ENCODE measurements at regions not wholly inside any gene's neighbourhood (a gene's known extent, or its start where the extent isn't known, plus 50 kb on each side); places are given as distances from the start of the nearest gene placed in this dataset.

GRCh38 chr12:77352946-77353345, 287.6 kb upstream of the E2F7 start:
- no peaks in the 10 kb centered on the region for H4K20me1 ChIP-seq (ENCODE audit: low read depth)
- no peak overlapping the region for H3K9ac ChIP-seq
- H3K36me3 ChIP-seq: no peaks in the 10 kb centered on the region
- H3K27me3 ChIP-seq: no peaks in the 10 kb centered on the region
- H3K4me1 Mint-ChIP-seq: peaks cover 23% of the 10 kb centered on the region
- no peak overlapping the region for H3K27ac Mint-ChIP-seq
- no peaks in the 10 kb centered on the region for H3F3A ChIP-seq (ENCODE audit: low read depth)
- H3K9me3 ChIP-seq (ENCODE audit: low read depth): no peaks in the 10 kb centered on the region
- H3K79me2 ChIP-seq (ENCODE audit: low read depth): no peaks in the 10 kb centered on the region
- H3K9me3 Mint-ChIP-seq: peaks cover 2% of the 10 kb centered on the region
- peaks cover 4% of the 10 kb centered on the region for H3K4me1 ChIP-seq
- DNase-seq (ENCODE audit: low spot score): no peak
- TF ChIP-seq, protein P1, sequence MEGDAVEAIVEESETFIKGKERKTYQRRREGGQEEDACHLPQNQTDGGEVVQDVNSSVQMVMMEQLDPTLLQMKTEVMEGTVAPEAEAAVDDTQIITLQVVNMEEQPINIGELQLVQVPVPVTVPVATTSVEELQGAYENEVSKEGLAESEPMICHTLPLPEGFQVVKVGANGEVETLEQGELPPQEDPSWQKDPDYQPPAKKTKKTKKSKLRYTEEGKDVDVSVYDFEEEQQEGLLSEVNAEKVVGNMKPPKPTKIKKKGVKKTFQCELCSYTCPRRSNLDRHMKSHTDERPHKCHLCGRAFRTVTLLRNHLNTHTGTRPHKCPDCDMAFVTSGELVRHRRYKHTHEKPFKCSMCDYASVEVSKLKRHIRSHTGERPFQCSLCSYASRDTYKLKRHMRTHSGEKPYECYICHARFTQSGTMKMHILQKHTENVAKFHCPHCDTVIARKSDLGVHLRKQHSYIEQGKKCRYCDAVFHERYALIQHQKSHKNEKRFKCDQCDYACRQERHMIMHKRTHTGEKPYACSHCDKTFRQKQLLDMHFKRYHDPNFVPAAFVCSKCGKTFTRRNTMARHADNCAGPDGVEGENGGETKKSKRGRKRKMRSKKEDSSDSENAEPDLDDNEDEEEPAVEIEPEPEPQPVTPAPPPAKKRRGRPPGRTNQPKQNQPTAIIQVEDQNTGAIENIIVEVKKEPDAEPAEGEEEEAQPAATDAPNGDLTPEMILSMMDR (IDR thresholded peaks at IDR 0.05): no peak
- TF ChIP-seq EZH2phosphoT487 (IDR thresholded peaks at IDR 0.05): no peak
- no peak for TF ChIP-seq EZH2 (IDR thresholded peaks at IDR 0.05)
- no peak overlapping the region for H2AFZ ChIP-seq (replicated peaks)
- no peak overlapping the region for H3K4me3 ChIP-seq
- no peaks in the 10 kb centered on the region for H3K36me3 Mint-ChIP-seq
- H3K4me2 ChIP-seq: no peak overlapping the region
- no peak overlapping the region for H3K27ac ChIP-seq
- H3K27me3 Mint-ChIP-seq (ENCODE audit: insufficient read depth, low read depth): peaks cover 2% of the 10 kb centered on the region
- no peak overlapping the region for H3K4me3 Mint-ChIP-seq

GRCh38 chr12:77351860-77352259, 286.5 kb upstream of the E2F7 start:
- H3K9ac ChIP-seq: no peak overlapping the region
- no peak for DNase-seq (ENCODE audit: low spot score)
- Mint-ChIP-seq H3K4me3 (no peak overlapping the region), H3K36me3 (no peaks in the 10 kb centered on the region), H3K27me3 (ENCODE audit: insufficient read depth, low read depth) (peaks cover 2% of the 10 kb centered on the region), H3K9me3 (no peaks in the 10 kb centered on the region), H3K4me1 (peaks cover 27% of the 10 kb centered on the region), H3K27ac (no peak overlapping the region)
- TF ChIP-seq, protein P1 (IDR thresholded peaks at IDR 0.05): no peak
- TF ChIP-seq EZH2 (IDR thresholded peaks at IDR 0.05): no peak
- no peak for TF ChIP-seq EZH2phosphoT487 (IDR thresholded peaks at IDR 0.05)
- no peaks in the 10 kb centered on the region for H3K79me2 ChIP-seq (ENCODE audit: low read depth)
- H3K4me3 ChIP-seq: no peak overlapping the region
- H3K27ac ChIP-seq: no peak overlapping the region
- H3K27me3 ChIP-seq: no peaks in the 10 kb centered on the region
- peaks cover 4% of the 10 kb centered on the region for H3K4me1 ChIP-seq
- no peak overlapping the region for H2AFZ ChIP-seq (replicated peaks)
- no peak overlapping the region for H3K4me2 ChIP-seq
- no peaks in the 10 kb centered on the region for H3F3A ChIP-seq (ENCODE audit: low read depth)
- H3K36me3 ChIP-seq: no peaks in the 10 kb centered on the region
- no peaks in the 10 kb centered on the region for H4K20me1 ChIP-seq (ENCODE audit: low read depth)
- no peaks in the 10 kb centered on the region for H3K9me3 ChIP-seq (ENCODE audit: low read depth)

- no peaks in the 10 kb centered on the region for H3K36me3 ChIP-seq
- H3F3A ChIP-seq (ENCODE audit: low read depth): no peaks in the 10 kb centered on the region
- no peak overlapping the region for H3K4me3 ChIP-seq
- Mint-ChIP-seq H3K9me3 (no peaks in the 10 kb centered on the region), H3K27ac (peak overlapping the region; percentile 15), H3K4me1 (peaks cover 33% of the 10 kb centered on the region), H3K4me3 (no peak overlapping the region), H3K27me3 (ENCODE audit: insufficient read depth, low read depth) (peaks cover 2% of the 10 kb centered on the region), H3K36me3 (no peaks in the 10 kb centered on the region)
- DNase-seq (ENCODE audit: low spot score): no peak
- peak overlapping the region; percentile 27 for H2AFZ ChIP-seq (replicated peaks)
- no peak overlapping the region for H3K4me2 ChIP-seq
- no peak for TF ChIP-seq EZH2phosphoT487 (IDR thresholded peaks at IDR 0.05)
- TF ChIP-seq, protein P1 (IDR thresholded peaks at IDR 0.05): no peak
- TF ChIP-seq EZH2 (IDR thresholded peaks at IDR 0.05): no peak
- H3K9me3 ChIP-seq (ENCODE audit: low read depth): no peaks in the 10 kb centered on the region
- no peaks in the 10 kb centered on the region for H3K27me3 ChIP-seq
- H3K9ac ChIP-seq: no peak overlapping the region
- peaks cover 4% of the 10 kb centered on the region for H3K4me1 ChIP-seq
- no peak overlapping the region for H3K27ac ChIP-seq
- no peaks in the 10 kb centered on the region for H3K79me2 ChIP-seq (ENCODE audit: low read depth)
- no peaks in the 10 kb centered on the region for H4K20me1 ChIP-seq (ENCODE audit: low read depth)
Observed at GRCh38 chr12:77349689-77350370, 284.5 kb upstream of the E2F7 start.

Data from neural progenitor cell (in vitro differentiated cells).